H1 (cell line): ENCODE measurements at regions not wholly inside any gene's neighbourhood (a gene's known extent, or its start where the extent isn't known, plus 50 kb on each side); places are given as distances from the start of the nearest gene placed in this dataset.

ENCODE experiments used
- CTCF ChIA-PET: fragments of 300-600 bp; sonication (Branson Sonifier 250); formaldehyde crosslinking; loops from one replicate; lab custom pipeline; 2021; ENCODE audit not compliant: partially characterized antibody; lab: Charles Lee
- POLR2A ChIA-PET: fragments of 300-600 bp; sonication (Branson Sonifier 250); formaldehyde crosslinking; loops from one replicate; lab custom pipeline; 2021; ENCODE audit warnings: inconsistent platforms; ENCODE audit not compliant: partially characterized antibody; lab: Charles Lee
- DNase-seq, 2 experiments: peaks; one replicate each; pipeline versions ENCODE4 v3.0.0 to v3.0.0-alpha.2; 2010 to 2022; ENCODE audit warnings: low spot score in 2 of 2, low read depth in 1 of 2, mixed read lengths in 1 of 2
- FAIRE-seq: peaks from 2 replicates; lab custom pipeline; 2011; peaks lifted over from hg19 to GRCh38; lab: Jason Lieb, UNC
- H2AFZ ChIP-seq: 2 replicates; pipeline ENCODE4 v1.8.1; 2012; ENCODE audit warnings: low read length, inconsistent platforms
- H2AK5ac ChIP-seq: 2 replicates; pipeline ENCODE4 v1.6.1; 2013; ENCODE audit warnings: low read depth, low read length
- H2BK120ac ChIP-seq: replicated peaks from 2 replicates; pipeline ENCODE3; 2013; ENCODE audit warnings: low read depth, low read length, inconsistent platforms
- H2BK12ac ChIP-seq: 2 replicates; pipeline ENCODE4 v1.6.1; 2013; ENCODE audit warnings: low read depth, low read length
- H2BK15ac ChIP-seq: 2 replicates; pipeline ENCODE4 v1.6.1; 2013; ENCODE audit warnings: low read length
- H2BK20ac ChIP-seq: 2 replicates; pipeline ENCODE4 v1.6.1; 2013; ENCODE audit warnings: low read length
- H2BK5ac ChIP-seq: 2 replicates; pipeline ENCODE4 v1.6.1; 2013; ENCODE audit warnings: low read depth, low read length
- H3K14ac ChIP-seq: 2 replicates; pipeline ENCODE4 v1.6.1; 2013; ENCODE audit warnings: inconsistent platforms; ENCODE audit not compliant: insufficient read length
- H3K18ac ChIP-seq: 2 replicates; pipeline ENCODE4 v1.6.1; 2013; ENCODE audit warnings: low read length; ENCODE audit errors: extremely low read depth
- H3K23ac ChIP-seq: 2 replicates; pipeline ENCODE4 v1.6.1; 2013; ENCODE audit warnings: inconsistent platforms; ENCODE audit not compliant: insufficient read length
- H3K23me2 ChIP-seq: 2 replicates; pipeline ENCODE4 v1.6.1; 2013; ENCODE audit warnings: low read depth, low read length
- H3K27ac ChIP-seq: 2 replicates; pipeline ENCODE4 v1.6.1; 2011; ENCODE audit warnings: low read depth, low read length, inconsistent platforms
- H3K27me3 ChIP-seq, 4 experiments: replicated peaks in 1 of 4; 1 replicate in 1 of 4; 2 replicates in 3 of 4; pipeline versions ENCODE4 v1.6.1 to v1.8.1; 2011 to 2013; ENCODE audit warnings: low read length in 3 of 4, mild to moderate bottlenecking in 3 of 4, inconsistent platforms in 2 of 4, mixed read lengths in 2 of 4, moderate library complexity in 1 of 4; ENCODE audit not compliant: control insufficient read depth in 3 of 4, insufficient read depth in 3 of 4; ENCODE audit errors: extremely low read depth in 1 of 4
- H3K36me3 ChIP-seq, 4 experiments: 2 replicates each; pipeline versions ENCODE4 v1.6.1 to v1.8.1; 2011 to 2013; ENCODE audit warnings: mild to moderate bottlenecking in 4 of 4, low read length in 3 of 4, moderate library complexity in 2 of 4, control low read depth in 1 of 4, inconsistent platforms in 1 of 4; ENCODE audit not compliant: insufficient read depth in 4 of 4, control insufficient read depth in 2 of 4
- H3K4ac ChIP-seq: replicated peaks from 2 replicates; pipeline ENCODE3; 2013; ENCODE audit warnings: low read length, low read depth, mixed read lengths, inconsistent platforms; ENCODE audit not compliant: insufficient read length
- H3K4me1 ChIP-seq, 4 experiments: replicated peaks in 1 of 4; 1 replicate in 1 of 4; 2 replicates in 3 of 4; pipeline versions ENCODE4 v1.6.1 to v1.8.1; 2011 to 2013; ENCODE audit warnings: low read length in 3 of 4, inconsistent platforms in 2 of 4, mixed read lengths in 1 of 4; ENCODE audit not compliant: insufficient read depth in 4 of 4, control insufficient read depth in 3 of 4
- H3K4me2 ChIP-seq, 2 experiments: 2 replicates each; pipeline versions ENCODE4 v1.6.1 to v1.8.1; 2011 to 2013; ENCODE audit warnings: low read depth in 2 of 2, low read length in 2 of 2, control low read depth in 1 of 2, inconsistent platforms in 1 of 2, mild to moderate bottlenecking in 1 of 2; ENCODE audit not compliant: insufficient read depth in 1 of 2
- H3K4me3 ChIP-seq, 4 experiments: fragments of 200-600, 300-600 bp in 1 of 4; sonication (generic), shearing (Covaris generic), sonication (Bioruptor Twin) in 1 of 4; 2 replicates each; pipeline versions ENCODE4 v1.5.1 to v1.8.1; 2011 to 2016; ENCODE audit warnings: low read length in 4 of 4, low read depth in 3 of 4, control low read depth in 2 of 4, inconsistent platforms in 2 of 4, mild to moderate bottlenecking in 2 of 4, mixed read lengths in 1 of 4, moderate library complexity in 1 of 4; ENCODE audit not compliant: insufficient read depth in 2 of 4; ENCODE audit errors: extremely low read depth in 1 of 4
- H3K56ac ChIP-seq: replicated peaks from 2 replicates; pipeline ENCODE3; 2013; ENCODE audit warnings: low read depth, mild to moderate bottlenecking, mixed read lengths, low read length, inconsistent platforms; ENCODE audit not compliant: insufficient read length
- H3K79me1 ChIP-seq: 2 replicates; pipeline ENCODE4 v1.6.1; 2013; ENCODE audit warnings: low read depth, low read length, control low read depth
- H3K79me2 ChIP-seq, 2 experiments: 2 replicates each; pipeline versions ENCODE4 v1.6.1 to v1.8.1; 2012 to 2013; ENCODE audit warnings: low read length in 2 of 2, mild to moderate bottlenecking in 2 of 2, inconsistent platforms in 1 of 2; ENCODE audit not compliant: insufficient read depth in 2 of 2, control insufficient read depth in 1 of 2
- H3K9ac ChIP-seq, 4 experiments: replicated peaks in 1 of 4; 1 replicate in 1 of 4; 2 replicates in 3 of 4; pipeline versions ENCODE4 v1.6.1 to v1.8.1; 2011 to 2013; ENCODE audit warnings: low read depth in 3 of 4, low read length in 3 of 4, control low read depth in 2 of 4, mild to moderate bottlenecking in 2 of 4, moderate library complexity in 2 of 4, inconsistent platforms in 1 of 4; ENCODE audit errors: extremely low read depth in 1 of 4
- H3K9me3 ChIP-seq, 2 experiments: 2 replicates each; pipeline versions ENCODE4 v1.6.1 to v1.8.1; 2012 to 2013; ENCODE audit warnings: mild to moderate bottlenecking in 2 of 2, moderate library complexity in 2 of 2, control low read depth in 1 of 2, inconsistent platforms in 1 of 2, low read depth in 1 of 2, low read length in 1 of 2, mixed read lengths in 1 of 2; ENCODE audit not compliant: insufficient read depth in 2 of 2
- H4K20me1 ChIP-seq, 2 experiments: replicated peaks in 1 of 2; 2 replicates each; pipeline versions ENCODE3 to v1.8.1; 2011 to 2013; ENCODE audit warnings: inconsistent platforms in 2 of 2, low read length in 2 of 2, mild to moderate bottlenecking in 1 of 2; ENCODE audit not compliant: insufficient read depth in 2 of 2, control insufficient read depth in 1 of 2
- H4K5ac ChIP-seq: 2 replicates; pipeline ENCODE4 v1.6.1; 2013; ENCODE audit warnings: low read length, low read depth, mixed read lengths, inconsistent platforms; ENCODE audit not compliant: insufficient read length
- H4K8ac ChIP-seq: 2 replicates; pipeline ENCODE4 v1.8.0; 2013; ENCODE audit warnings: mild to moderate bottlenecking, moderate library complexity, low read length, inconsistent platforms; ENCODE audit not compliant: insufficient read depth; ENCODE audit errors: extremely low read depth
- H4K91ac ChIP-seq: replicated peaks from 2 replicates; pipeline ENCODE3; 2013; ENCODE audit warnings: low read length, mixed read lengths, inconsistent platforms; ENCODE audit not compliant: insufficient read length
- SIN3A ChIP-seq, 2 experiments: IDR thresholded peaks in 1 of 2; conservative IDR thresholded peaks in 1 of 2; 2 replicates each; pipeline ENCODE4 v1.6.1; 2011 to 2012; ENCODE audit warnings: low read length in 2 of 2, improper control_type of control experiment in 1 of 2, low read depth in 1 of 2, mild to moderate bottlenecking in 1 of 2
- TEAD4 ChIP-seq: IDR thresholded peaks from 2 replicates; pipeline ENCODE4 v1.6.1; 2012; ENCODE audit warnings: low read depth, low read length, inconsistent platforms, mixed read lengths
- WGBS, 2 experiments: shearing (Covaris generic) in 1 of 2; methylation state at CpG; one replicate each; pipeline versions ENCODE4 v1.1.6 to v1.1.7; 2013 to 2015; ENCODE audit warnings: low lambda C conversion rate in 2 of 2, mixed read lengths in 2 of 2, inconsistent platforms in 1 of 2, low coverage in 1 of 2, missing lambda C conversion rate in 1 of 2; ENCODE audit not compliant: insufficient replicate concordance in 2 of 2, insufficient coverage in 1 of 2, insufficient read length in 1 of 2; ENCODE audit errors: extremely low coverage in 1 of 2, missing lambda C conversion rate in 1 of 2; 5-methylcytosine and 5-hydroxymethylcytosine counted together

GRCh38 chr6:141965016-141965545 lies 167.6 kb upstream of the GJE1 start:
- H3K4me1 ChIP-seq, result 0 out of 7 replicates have a peak, but pooled peaks cover 0 to 2% (median 0%) of the 10 kb centered on the region in 4 experiments
- no peak overlapping the region for H2AK5ac ChIP-seq
- H3K4ac ChIP-seq, result no peak overlapping the region
- no peak overlapping the region for H2BK120ac ChIP-seq
- 0 out of 2 replicates have a peak, but pooled peaks have one; percentile 27 for TF ChIP-seq TEAD4
- no peak for TF ChIP-seq SIN3A (conservative IDR thresholded peaks at IDR 0.05 in 1 of 2, IDR thresholded peaks at IDR 0.05 in 1 of 2; ENCODE audit: low read depth in 1 of 2, low read length in 2 of 2)
- H3K23ac ChIP-seq, result no peak overlapping the region
- no peak overlapping the region for H3K18ac ChIP-seq
- no peaks in the 10 kb centered on the region for H3K79me2 ChIP-seq
- no peak overlapping the region for H3K27ac ChIP-seq
- no peaks in the 10 kb centered on the region for H3K79me1 ChIP-seq
- no peak overlapping the region for H4K8ac ChIP-seq
- no peak overlapping the region for H2BK12ac ChIP-seq
- no peak overlapping the region for H3K14ac ChIP-seq
- H4K91ac ChIP-seq, result no peak overlapping the region
- H2BK20ac ChIP-seq, result no peak overlapping the region
- H3K9me3 ChIP-seq, result no peaks in the 10 kb centered on the region
- H4K5ac ChIP-seq, result no peak overlapping the region
- no peak overlapping the region for H2BK15ac ChIP-seq
- H2BK5ac ChIP-seq, result no peak overlapping the region
- no peak overlapping the region for H3K56ac ChIP-seq
- no peaks in the 10 kb centered on the region; the same call in 1 of the 2 replicates for H3K23me2 ChIP-seq
- no peak overlapping the region for H2AFZ ChIP-seq
- no peak for FAIRE-seq
- H3K4me2 ChIP-seq, result no peak overlapping the region
- no peak for DNase-seq
- H3K4me3 ChIP-seq, result no peak overlapping the region
- H3K36me3 ChIP-seq, result no peaks in the 10 kb centered on the region
- no peak overlapping the region for H3K9ac ChIP-seq
- CTCF ChIA-PET, result no interaction called here
- POLR2A ChIA-PET, result no interaction called here
- H3K27me3 ChIP-seq, result no peaks in the 10 kb centered on the region
- no peaks in the 10 kb centered on the region for H4K20me1 ChIP-seq
- 97% methylated on average over 2 of the region's 2 CpGs; no CpG with 5 or more reads in 1 of the 2 experiments for WGBS, 2 experiments
